Smooth muscle cell (in vitro differentiated cells): ENCODE measurements at regions not wholly inside any gene's neighbourhood (a gene's known extent, or its start where the extent isn't known, plus 50 kb on each side); places are given as distances from the start of the nearest gene placed in this dataset.

Experiments used
- DNase-seq: peaks from one replicate; lab custom pipeline; 2025; ENCODE audit not compliant: unreplicated experiment; lab: John Stamatoyannopoulos, UW
- H2AFZ ChIP-seq: fragments of 200-600 bp; sonication (generic); 2 replicates; pipeline ENCODE4 v1.6.0; 2016; ENCODE audit warnings: antibody characterized with exemption, low read depth, mild to moderate bottlenecking
- H3F3A ChIP-seq: fragments of 200-600 bp; sonication (generic); 2 replicates; pipeline ENCODE4 v1.6.0; 2017; ENCODE audit warnings: antibody characterized with exemption, low read depth
- H3K27ac ChIP-seq: fragments of 200-600 bp; sonication (generic); 2 replicates; pipeline ENCODE4 v1.5.1; 2016; ENCODE audit warnings: low read depth, mild to moderate bottlenecking
- H3K27me3 ChIP-seq: fragments of 200-600 bp; sonication (generic); 2 replicates; pipeline ENCODE4 v1.6.1; 2016; ENCODE audit warnings: low read depth, mild to moderate bottlenecking
- H3K36me3 ChIP-seq: fragments of 200-600 bp; sonication (generic); 2 replicates; pipeline ENCODE4 v1.5.1; 2016; ENCODE audit warnings: low read depth
- H3K4me1 ChIP-seq: fragments of 200-600 bp; sonication (generic); 2 replicates; pipeline ENCODE4 v1.5.1; 2016; ENCODE audit warnings: low read depth
- H3K4me2 ChIP-seq: fragments of 200-600 bp; sonication (generic); 2 replicates; pipeline ENCODE4 v1.6.0; 2016; ENCODE audit warnings: mild to moderate bottlenecking
- H3K4me3 ChIP-seq: fragments of 200-600 bp; sonication (generic); 2 replicates; pipeline ENCODE4 v1.5.1; 2016; ENCODE audit warnings: mild to moderate bottlenecking
- H3K79me2 ChIP-seq: fragments of 200-600 bp; sonication (generic); 2 replicates; pipeline ENCODE4 v1.6.0; 2016; ENCODE audit warnings: low read depth, mild to moderate bottlenecking
- H3K9ac ChIP-seq: fragments of 200-600 bp; sonication (generic); 2 replicates; pipeline ENCODE4 v1.6.0; 2016; ENCODE audit warnings: low read depth
- H3K9me3 ChIP-seq: fragments of 200-600 bp; sonication (generic); replicated peaks from 2 replicates; pipeline ENCODE4 v1.5.1; 2016; ENCODE audit warnings: low read depth
- H4K20me1 ChIP-seq: fragments of 200-600 bp; sonication (generic); 2 replicates; pipeline ENCODE4 v1.6.0; 2016; ENCODE audit warnings: low read depth
- CTCF ChIP-seq: fragments of 200-600 bp; sonication (generic); IDR thresholded peaks from 2 replicates; pipeline ENCODE4 v1.5.1; 2017; ENCODE audit warnings: borderline replicate concordance, mild to moderate bottlenecking, antibody characterized with exemption; ENCODE audit not compliant: insufficient read depth, poor library complexity, severe bottlenecking
- WGBS: methylation state at CpG from one replicate; pipeline ENCODE4 v1.1.7; 2016; ENCODE audit warnings: low lambda C conversion rate; 5-methylcytosine and 5-hydroxymethylcytosine counted together

- H3F3A ChIP-seq = no peaks in the 10 kb centered on the region
- 81% methylated on average over 2 of the region's 2 CpGs for WGBS
- peak; percentile 52 for TF ChIP-seq CTCF
Observed at GRCh38 chr5:164048359-164048926, 543.0 kb downstream of the MAT2B start.

GRCh38 chr5:164051745-164052144 is 546.3 kb downstream of the MAT2B start:
- no peak overlapping the region for H3K4me3 ChIP-seq
- TF ChIP-seq CTCF = no peak
- H4K20me1 ChIP-seq = no peaks in the 10 kb centered on the region
- H3K9me3 ChIP-seq = no peaks in the 10 kb centered on the region
- H3K4me1 ChIP-seq = no peaks in the 10 kb centered on the region
- peak overlapping the region; percentile 34 for H3K27ac ChIP-seq
- H3K36me3 ChIP-seq = no peaks in the 10 kb centered on the region
- DNase-seq = no peak
- H3K4me2 ChIP-seq = peak overlapping the region; percentile 23
- no peak overlapping the region for H3K9ac ChIP-seq
- no peaks in the 10 kb centered on the region for H3K79me2 ChIP-seq
- H3K27me3 ChIP-seq = no peaks in the 10 kb centered on the region
- H3F3A ChIP-seq = no peaks in the 10 kb centered on the region
- H2AFZ ChIP-seq = peak overlapping the region; percentile 24
- 36% methylated on average over 1 of the region's 1 CpG for WGBS

More at GRCh38 chr5:164048359-164048926, 543.0 kb downstream of the MAT2B start:
- H3K9ac ChIP-seq = no peak overlapping the region
- H3K27ac ChIP-seq = no peak overlapping the region
- H3K4me2 ChIP-seq = no peak overlapping the region
- H3K9me3 ChIP-seq = no peaks in the 10 kb centered on the region
- no peaks in the 10 kb centered on the region for H3K79me2 ChIP-seq
- H3K27me3 ChIP-seq = no peaks in the 10 kb centered on the region
- DNase-seq = no peak
- H2AFZ ChIP-seq = no peak overlapping the region
- no peak overlapping the region for H3K4me3 ChIP-seq
- no peaks in the 10 kb centered on the region for H4K20me1 ChIP-seq
- H3K36me3 ChIP-seq = no peaks in the 10 kb centered on the region
- H3K4me1 ChIP-seq = no peaks in the 10 kb centered on the region

- Histone ChIP-seq H4K20me1 (no peaks in the 10 kb centered on the region), H3K9me3 (no peaks in the 10 kb centered on the region), H3K36me3 (no peaks in the 10 kb centered on the region), H3F3A (no peaks in the 10 kb centered on the region), H3K9ac (no peak overlapping the region), H3K4me3 (no peak overlapping the region), H3K27ac (peak overlapping the region; percentile 34), H3K79me2 (no peaks in the 10 kb centered on the region), H3K4me2 (peak overlapping the region; percentile 23), H2AFZ (peak overlapping the region; percentile 24), H3K4me1 (no peaks in the 10 kb centered on the region), H3K27me3 (no peaks in the 10 kb centered on the region)
- no peak for TF ChIP-seq CTCF
- DNase-seq = no peak
- 62% methylated on average over 3 of the region's 3 CpGs for WGBS
Observed at GRCh38 chr5:164052536-164053093, 547.2 kb downstream of the MAT2B start.

GRCh38 chr5:164053123-164053522 is 547.7 kb downstream of the MAT2B start:
- DNase-seq = no peak
- Histone ChIP-seq H3K4me3 (no peak overlapping the region), H3K4me1 (no peaks in the 10 kb centered on the region), H3K36me3 (no peaks in the 10 kb centered on the region), H3K4me2 (no peak overlapping the region), H3K79me2 (no peaks in the 10 kb centered on the region), H2AFZ (no peak overlapping the region), H3K9ac (no peak overlapping the region), H3K9me3 (no peaks in the 10 kb centered on the region), H3F3A (no peaks in the 10 kb centered on the region), H3K27me3 (no peaks in the 10 kb centered on the region), H3K27ac (no peak overlapping the region), H4K20me1 (no peaks in the 10 kb centered on the region)
- no peak for TF ChIP-seq CTCF
- WGBS = 82% methylated on average over 1 of the region's 1 CpG
